ENCODE measurements at regions not wholly inside any gene's neighbourhood (a gene's known extent, or its start where the extent isn't known, plus 50 kb on each side); places are given as distances from the start of the nearest gene placed in this dataset.
A peak's percentile ranks its signal among the peaks of the same experiment; 100 is the strongest.

DNA sequence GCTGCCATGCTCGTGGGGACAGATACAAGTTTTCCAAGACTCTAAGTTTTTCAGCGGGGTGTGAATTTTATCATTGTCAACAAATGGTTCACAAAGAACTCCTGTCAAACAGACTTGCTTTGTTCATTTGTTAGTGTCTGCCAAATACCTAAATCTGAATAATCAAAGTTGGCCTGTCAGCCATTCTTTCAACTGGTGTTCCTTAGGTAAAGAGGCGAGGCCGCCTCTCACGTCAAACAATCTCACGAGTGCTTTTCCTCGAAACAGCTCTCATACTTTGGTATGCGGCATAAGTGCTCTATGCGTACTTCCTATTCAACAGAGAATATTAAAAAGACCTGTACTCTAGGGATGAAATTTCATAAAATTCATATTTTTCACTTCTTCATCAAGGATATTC lies 51.4 kb upstream of the KANK4 start:
- Histone ChIP-seq H3K27ac (ENCODE audit: low read depth, low read length) (no peak overlapping the region), H3K4me3 (ENCODE audit: low read depth, low read length) (no peak overlapping the region), H3K9me3 (ENCODE audit: control insufficient read depth, insufficient read depth, low read length) (no peaks in the 10 kb centered on the region), H3K4me1 (ENCODE audit: control insufficient read depth, insufficient read depth, low read length) (no peaks in the 10 kb centered on the region), H3K27me3 (ENCODE audit: control insufficient read depth, insufficient read depth, low read length) (no peaks in the 10 kb centered on the region), H3K36me3 (ENCODE audit: control insufficient read depth, insufficient read depth, low read length) (no peaks in the 10 kb centered on the region)
- 90% methylated on average over 3 of the region's 9 CpGs for WGBS (ENCODE audit: insufficient coverage)
- no peak for DNase-seq (ENCODE audit: low read depth in 4 of 6, low spot score in 6 of 6)

DNA sequence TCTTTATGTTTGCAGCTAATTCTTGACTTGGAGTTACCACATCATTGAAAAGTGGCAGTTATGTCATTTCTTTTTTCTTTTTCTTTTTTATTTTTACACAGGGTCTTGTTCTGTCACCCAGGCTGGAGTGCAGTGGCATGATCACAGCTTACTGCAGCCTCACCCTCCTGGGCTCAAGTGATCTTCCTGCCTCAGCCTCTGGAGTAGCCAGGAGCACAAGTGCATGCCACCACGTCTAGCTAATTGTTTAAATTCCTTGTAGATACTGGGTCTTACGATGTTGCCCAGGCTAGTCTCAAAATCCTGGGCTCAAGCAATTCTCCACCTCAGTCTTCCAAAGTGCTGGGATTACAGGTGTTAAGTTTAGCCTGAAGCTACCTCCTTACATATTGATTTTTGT lies 52.1 kb upstream of the KANK4 start:
- no peak overlapping the region for H3K4me3 ChIP-seq (ENCODE audit: low read depth, low read length)
- no peak overlapping the region for H3K27ac ChIP-seq (ENCODE audit: low read depth, low read length)
- H3K4me1 ChIP-seq (ENCODE audit: control insufficient read depth, insufficient read depth, low read length): no peaks in the 10 kb centered on the region
- no CpG with 5 or more reads among the region's 2 CpGs for WGBS (ENCODE audit: insufficient coverage)
- no peak for DNase-seq (ENCODE audit: low read depth in 4 of 6, low spot score in 6 of 6)
- H3K36me3 ChIP-seq (ENCODE audit: control insufficient read depth, insufficient read depth, low read length): no peaks in the 10 kb centered on the region
- H3K9me3 ChIP-seq (ENCODE audit: control insufficient read depth, insufficient read depth, low read length): no peaks in the 10 kb centered on the region
- no peaks in the 10 kb centered on the region for H3K27me3 ChIP-seq (ENCODE audit: control insufficient read depth, insufficient read depth, low read length)

DNA sequence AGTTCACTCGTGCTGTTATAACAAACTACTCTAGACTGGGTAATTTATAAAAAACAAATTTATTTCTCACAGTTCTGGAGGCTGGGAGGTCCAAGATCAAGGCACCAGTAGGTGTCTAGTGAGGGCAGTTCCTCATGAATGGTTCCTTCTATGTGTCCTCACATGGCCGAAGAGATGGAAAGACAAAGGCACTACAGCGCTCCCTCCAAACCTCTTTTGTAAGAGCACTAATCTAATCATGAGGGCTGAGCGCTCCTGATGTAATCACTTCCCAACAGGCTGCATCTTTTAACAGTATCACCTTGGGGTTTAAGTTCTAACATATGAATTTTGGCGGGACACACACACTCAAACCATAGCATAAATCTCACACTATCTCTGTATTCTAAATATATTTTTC lies 54.0 kb upstream of the KANK4 start:
- no peaks in the 10 kb centered on the region for H3K36me3 ChIP-seq (ENCODE audit: control insufficient read depth, insufficient read depth, low read length)
- WGBS (ENCODE audit: insufficient coverage): 92% methylated on average over 2 of the region's 5 CpGs
- no peaks in the 10 kb centered on the region for H3K27me3 ChIP-seq (ENCODE audit: control insufficient read depth, insufficient read depth, low read length)
- H3K9me3 ChIP-seq (ENCODE audit: control insufficient read depth, insufficient read depth, low read length): no peaks in the 10 kb centered on the region
- no peak overlapping the region for H3K27ac ChIP-seq (ENCODE audit: low read depth, low read length)
- DNase-seq (ENCODE audit: low read depth in 4 of 6, low spot score in 6 of 6): no peak
- no peak overlapping the region for H3K4me3 ChIP-seq (ENCODE audit: low read depth, low read length)
- no peaks in the 10 kb centered on the region for H3K4me1 ChIP-seq (ENCODE audit: control insufficient read depth, insufficient read depth, low read length)

DNA sequence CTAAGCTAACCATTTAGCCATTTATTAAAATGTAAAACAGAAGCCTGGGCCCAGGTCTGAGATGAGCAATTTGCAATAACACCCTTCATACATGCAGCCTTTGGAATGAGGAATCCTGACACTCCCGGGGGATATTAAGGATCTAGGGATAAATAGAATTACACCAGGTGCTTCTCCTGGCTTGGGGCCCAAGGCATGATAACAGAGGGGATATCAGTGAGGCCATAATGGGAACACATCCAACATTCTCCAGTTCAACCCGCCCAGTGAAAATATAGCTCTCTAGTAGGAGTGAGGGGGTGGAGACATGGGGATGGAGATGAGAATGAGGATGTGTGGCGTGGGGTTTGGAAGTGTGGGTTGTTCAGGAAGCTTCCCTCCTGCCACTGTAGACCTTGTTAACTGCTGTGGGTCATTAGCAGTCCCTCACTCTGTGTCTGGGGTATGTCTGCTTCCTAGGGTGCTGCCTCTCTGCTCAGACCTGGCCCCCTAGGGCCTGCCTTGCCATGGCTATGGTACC lies 57.9 kb upstream of the KANK4 start:
- no peaks in the 10 kb centered on the region for H3K4me1 ChIP-seq (ENCODE audit: control insufficient read depth, insufficient read depth, low read length)
- no peak overlapping the region for H3K27ac ChIP-seq (ENCODE audit: low read depth, low read length)
- H3K27me3 ChIP-seq (ENCODE audit: control insufficient read depth, insufficient read depth, low read length): no peaks in the 10 kb centered on the region
- WGBS (ENCODE audit: insufficient coverage): 75% methylated on average over 1 of the region's 3 CpGs
- no peak overlapping the region for H3K4me3 ChIP-seq (ENCODE audit: low read depth, low read length)
- H3K9me3 ChIP-seq (ENCODE audit: control insufficient read depth, insufficient read depth, low read length): no peaks in the 10 kb centered on the region
- DNase-seq (ENCODE audit: low read depth in 4 of 6, low spot score in 6 of 6): no peak
- H3K36me3 ChIP-seq (ENCODE audit: control insufficient read depth, insufficient read depth, low read length): no peaks in the 10 kb centered on the region

DNA sequence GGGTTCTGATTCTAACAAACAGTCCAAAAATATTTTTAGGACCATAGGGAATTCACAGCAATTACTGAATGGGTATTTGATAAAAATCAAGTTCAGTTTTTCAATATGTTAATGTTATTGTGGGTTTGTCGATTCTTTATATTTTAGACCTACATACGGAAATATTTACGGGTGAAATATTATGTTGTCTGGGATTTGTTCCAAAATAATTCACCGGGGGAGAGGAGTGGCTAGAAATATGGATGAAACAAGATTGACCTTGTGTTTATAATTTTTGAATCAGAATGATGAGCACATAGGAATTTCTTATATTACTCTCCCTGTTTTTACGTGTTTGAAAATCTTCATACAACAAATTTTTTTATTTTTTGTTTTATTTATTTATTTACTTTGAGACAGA lies 56.7 kb upstream of the USP1 start:
- no peaks in the 10 kb centered on the region for H3K9me3 ChIP-seq (ENCODE audit: control insufficient read depth, insufficient read depth, low read length)
- H3K27ac ChIP-seq (ENCODE audit: low read depth, low read length): no peak overlapping the region
- no peaks in the 10 kb centered on the region for H3K4me1 ChIP-seq (ENCODE audit: control insufficient read depth, insufficient read depth, low read length)
- no peak overlapping the region for H3K4me3 ChIP-seq (ENCODE audit: low read depth, low read length)
- DNase-seq (ENCODE audit: low read depth in 4 of 6, low spot score in 6 of 6): no peak
- H3K27me3 ChIP-seq (ENCODE audit: control insufficient read depth, insufficient read depth, low read length): no peaks in the 10 kb centered on the region
- no CpG with 5 or more reads among the region's 5 CpGs for WGBS (ENCODE audit: insufficient coverage)
- no peaks in the 10 kb centered on the region for H3K36me3 ChIP-seq (ENCODE audit: control insufficient read depth, insufficient read depth, low read length)

DNA sequence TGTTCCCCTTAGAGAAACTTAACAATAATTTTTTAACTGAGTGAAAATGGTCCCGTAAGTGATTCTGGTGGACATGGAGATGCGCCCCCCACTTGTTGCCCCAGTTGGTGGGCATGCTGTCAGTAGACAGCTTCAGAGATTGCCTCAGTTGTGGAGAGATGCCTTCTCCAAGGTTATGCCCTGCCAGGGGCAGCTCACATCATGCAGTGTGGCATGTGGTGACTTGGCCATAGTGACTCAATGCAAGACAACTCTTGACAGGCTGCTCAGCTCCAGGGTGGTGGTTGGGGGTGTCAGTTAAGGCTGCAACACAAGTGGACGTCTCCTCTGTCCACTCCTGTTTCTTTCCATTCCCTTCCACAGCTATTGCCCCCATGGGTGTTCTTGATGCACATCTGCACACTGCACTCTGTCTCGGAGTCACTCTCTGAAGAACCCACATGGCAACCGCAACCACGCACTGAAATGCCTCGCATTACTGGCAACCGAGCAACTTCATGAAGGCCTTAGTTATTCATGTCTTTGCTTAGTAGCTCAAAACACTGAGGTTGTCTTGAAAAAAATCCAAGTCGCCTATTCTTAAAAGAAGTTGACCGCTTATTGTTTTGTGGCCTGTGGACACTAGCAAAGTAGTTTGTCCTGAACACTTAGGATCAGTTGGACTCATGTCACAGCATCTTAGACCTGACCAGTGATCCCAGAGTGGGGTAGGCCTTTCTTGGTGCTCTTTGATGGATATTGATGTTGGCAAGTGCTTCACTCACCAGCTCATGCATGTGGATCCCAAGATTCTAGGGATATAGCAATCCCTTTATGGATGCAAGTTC lies 54.8 kb upstream of the USP1 start:
- DNase-seq (ENCODE audit: low read depth in 4 of 6, low spot score in 6 of 6): no peak
- Histone ChIP-seq H3K36me3 (ENCODE audit: control insufficient read depth, insufficient read depth, low read length) (no peaks in the 10 kb centered on the region), H3K9me3 (ENCODE audit: control insufficient read depth, insufficient read depth, low read length) (no peaks in the 10 kb centered on the region), H3K4me3 (ENCODE audit: low read depth, low read length) (no peak overlapping the region), H3K27me3 (ENCODE audit: control insufficient read depth, insufficient read depth, low read length) (no peaks in the 10 kb centered on the region), H3K27ac (ENCODE audit: low read depth, low read length) (no peak overlapping the region), H3K4me1 (ENCODE audit: control insufficient read depth, insufficient read depth, low read length) (no peaks in the 10 kb centered on the region)
- WGBS (ENCODE audit: insufficient coverage): 97% methylated on average over 10 of the region's 10 CpGs

DNA sequence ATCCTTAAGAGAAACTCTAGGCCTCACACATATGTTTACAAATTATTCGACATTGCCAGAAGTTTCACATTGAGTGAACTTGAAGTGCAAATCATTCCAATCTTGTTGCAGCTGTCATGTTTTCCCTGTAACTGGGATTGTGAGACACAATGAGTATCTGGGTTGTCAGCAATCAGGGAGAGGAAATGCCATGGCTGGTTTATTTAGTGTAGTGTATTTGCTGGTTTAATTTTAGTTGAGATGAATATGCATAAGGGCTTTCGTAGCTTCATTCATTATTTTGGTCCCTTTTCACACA lies 54.2 kb upstream of the USP1 start:
- H3K9me3 ChIP-seq (ENCODE audit: control insufficient read depth, insufficient read depth, low read length): no peaks in the 10 kb centered on the region
- no CpG with 5 or more reads among the region's 2 CpGs for WGBS (ENCODE audit: insufficient coverage)
- no peaks in the 10 kb centered on the region for H3K27me3 ChIP-seq (ENCODE audit: control insufficient read depth, insufficient read depth, low read length)
- no peak overlapping the region for H3K27ac ChIP-seq (ENCODE audit: low read depth, low read length)
- no peak overlapping the region for H3K4me3 ChIP-seq (ENCODE audit: low read depth, low read length)
- DNase-seq (ENCODE audit: low read depth in 4 of 6, low spot score in 6 of 6): no peak
- H3K36me3 ChIP-seq (ENCODE audit: control insufficient read depth, insufficient read depth, low read length): no peaks in the 10 kb centered on the region
- no peaks in the 10 kb centered on the region for H3K4me1 ChIP-seq (ENCODE audit: control insufficient read depth, insufficient read depth, low read length)

DNA sequence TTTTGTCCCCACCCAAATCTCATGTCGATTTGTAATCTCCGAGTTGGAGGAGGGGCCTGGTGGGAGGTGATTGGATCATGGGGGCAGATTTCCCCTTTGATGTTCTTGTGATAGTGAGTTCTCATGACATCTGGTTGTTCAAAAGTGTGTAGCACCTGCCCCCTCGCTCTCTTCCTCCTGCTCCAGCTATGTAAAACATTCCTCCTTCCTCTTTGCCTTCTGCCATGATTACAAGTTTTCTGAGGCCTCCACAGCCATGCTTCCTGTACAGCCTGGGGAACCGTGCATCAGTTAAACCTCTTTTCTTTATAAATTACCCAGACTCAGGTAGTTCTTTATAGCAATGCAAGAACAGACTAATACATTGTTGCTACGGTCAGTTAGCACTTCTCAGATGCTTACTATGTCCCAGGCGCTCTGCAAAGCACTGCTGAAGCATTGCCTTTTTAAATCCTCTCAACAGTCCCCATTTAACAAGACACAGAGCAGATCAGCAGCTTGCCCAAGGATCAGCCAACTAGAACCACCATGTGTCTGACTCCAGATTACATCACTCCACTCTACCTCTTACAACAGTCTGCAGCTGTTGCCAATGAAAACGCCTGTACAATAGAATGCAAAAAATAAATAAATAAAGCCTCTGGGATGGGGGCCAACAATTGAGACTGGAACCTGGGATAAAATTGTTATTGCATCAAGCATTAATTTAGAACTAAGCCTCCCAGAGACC lies 52.4 kb upstream of the USP1 start:
- no peaks in the 10 kb centered on the region for H3K36me3 ChIP-seq (ENCODE audit: control insufficient read depth, insufficient read depth, low read length)
- H3K4me3 ChIP-seq (ENCODE audit: low read depth, low read length): no peak overlapping the region
- H3K9me3 ChIP-seq (ENCODE audit: control insufficient read depth, insufficient read depth, low read length): no peaks in the 10 kb centered on the region
- peak in 2 of 6 donors; percentile 71 to 72 for DNase-seq (ENCODE audit: low read depth in 4 of 6, low spot score in 6 of 6)
- H3K27ac ChIP-seq (ENCODE audit: low read depth, low read length): peak overlapping the region; percentile 44
- no peaks in the 10 kb centered on the region for H3K27me3 ChIP-seq (ENCODE audit: control insufficient read depth, insufficient read depth, low read length)
- 58% methylated on average over 5 of the region's 7 CpGs for WGBS (ENCODE audit: insufficient coverage)
- H3K4me1 ChIP-seq (ENCODE audit: control insufficient read depth, insufficient read depth, low read length): no peaks in the 10 kb centered on the region

DNA sequence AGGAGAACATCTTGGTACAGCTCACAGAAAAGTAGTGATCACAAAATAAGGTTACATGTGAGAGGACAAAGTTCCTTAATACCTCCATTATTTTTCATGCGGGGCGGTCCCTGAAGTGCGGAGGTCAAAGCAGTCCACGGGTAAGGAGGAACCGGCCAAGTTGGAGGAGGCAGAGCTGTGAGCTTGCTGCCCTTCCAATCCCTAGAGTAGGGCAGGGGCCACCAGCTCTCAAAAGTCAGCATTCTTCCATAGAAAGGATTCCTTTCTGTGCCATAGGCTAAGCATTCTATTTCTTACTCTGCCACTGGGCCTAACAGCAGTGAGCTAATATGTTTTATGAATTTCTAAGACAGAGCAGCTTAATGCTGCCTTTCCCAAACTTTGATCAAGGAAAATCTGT lies 50.9 kb upstream of the USP1 start:
- 20% methylated on average over 1 of the region's 5 CpGs for WGBS (ENCODE audit: insufficient coverage)
- DNase-seq (ENCODE audit: low read depth in 4 of 6, low spot score in 6 of 6): no peak
- Histone ChIP-seq H3K9me3 (ENCODE audit: control insufficient read depth, insufficient read depth, low read length) (no peaks in the 10 kb centered on the region), H3K36me3 (ENCODE audit: control insufficient read depth, insufficient read depth, low read length) (no peaks in the 10 kb centered on the region), H3K4me1 (ENCODE audit: control insufficient read depth, insufficient read depth, low read length) (no peaks in the 10 kb centered on the region), H3K27ac (ENCODE audit: low read depth, low read length) (peak overlapping the region; percentile 44), H3K4me3 (ENCODE audit: low read depth, low read length) (no peak overlapping the region), H3K27me3 (ENCODE audit: control insufficient read depth, insufficient read depth, low read length) (no peaks in the 10 kb centered on the region)
